ENCODE measurements at regions not wholly inside any gene's neighbourhood (a gene's known extent, or its start where the extent isn't known, plus 50 kb on each side); places are given as distances from the start of the nearest gene placed in this dataset.

GRCh38 chr20:22719167-22719591 is 134.8 kb upstream of the FOXA2 start:
- Histone ChIP-seq H3K27ac (ENCODE audit: insufficient read depth, low read depth, low read length) (no peak overlapping the region), H3K9me1 (replicated peaks; ENCODE audit: control insufficient read depth, extremely low read depth, insufficient read depth, low read length) (no peaks in the 10 kb centered on the region), H3K79me2 (ENCODE audit: control insufficient read depth, insufficient read depth, low read length) (no peaks in the 10 kb centered on the region), H3K4me2 (ENCODE audit: insufficient read depth, low read length) (peak overlapping the region; percentile 13), H3K4me1 (ENCODE audit: control insufficient read depth, extremely low read depth, insufficient read depth, low read length) (peaks cover 39% of the 10 kb centered on the region), H3K36me3 (ENCODE audit: control insufficient read depth in 2 of 2, extremely low read depth in 1 of 2, insufficient read depth in 2 of 2, low read length in 2 of 2) (no peaks in the 10 kb centered on the region), H4K20me1 (replicated peaks; ENCODE audit: control insufficient read depth, extremely low read depth, insufficient read depth, low read length) (no peaks in the 10 kb centered on the region), H3K9ac (replicated peaks; ENCODE audit: extremely low read depth, insufficient read depth, low read length) (no peak overlapping the region), H3K4me3 (replicated peaks in 1 of 3; ENCODE audit: insufficient read depth in 1 of 3, low read depth in 1 of 3, low read length in 3 of 3) (no peak overlapping the region), H2AFZ (ENCODE audit: low read depth, low read length) (peak overlapping the region; percentile 39), H3K27me3 (ENCODE audit: control insufficient read depth in 2 of 2, insufficient read depth in 2 of 2, low read length in 2 of 2) (no peaks in the 10 kb centered on the region), H3K9me3 (replicated peaks; ENCODE audit: control insufficient read depth, insufficient read depth, low read length) (no peaks in the 10 kb centered on the region)
- no peak for FAIRE-seq
- ChIA-PET POLR2A (no interaction called here), CTCF (interaction anchor here (1.1 to 3.6 kb wide), 9 partner anchors 14 to 621 kb away, joined by 3 to 51 read pairs (median 9); no protein-coding TSS in a partner anchor)
- TF ChIP-seq MAX (IDR thresholded peaks at IDR 0.05; ENCODE audit: insufficient read depth, insufficient read length) = no peak
- no peak for TF ChIP-seq MYC (IDR thresholded peaks at IDR 0.05; ENCODE audit: low read depth, low read length)
- no peak for TF ChIP-seq FOS (IDR thresholded peaks at IDR 0.05; ENCODE audit: borderline replicate concordance, insufficient read depth, low read length)
- no peak for TF ChIP-seq EZH2 (IDR thresholded peaks at IDR 0.05; ENCODE audit: borderline replicate concordance, low read depth, low read length, severe bottlenecking)
- no peak for TF ChIP-seq POLR2AphosphoS5 (IDR thresholded peaks at IDR 0.05; ENCODE audit: insufficient read depth, low read depth, low read length)
- no peak for TF ChIP-seq POLR2A (IDR thresholded peaks at IDR 0.05; ENCODE audit: low read depth, low read length)
- TF ChIP-seq GATA2 (IDR thresholded peaks at IDR 0.05; ENCODE audit: insufficient read depth, insufficient read length, low read depth, low read length) = no peak
- no peak for TF ChIP-seq JUN (IDR thresholded peaks at IDR 0.05; ENCODE audit: borderline replicate concordance, insufficient read depth, insufficient read length, low read depth)
- TF ChIP-seq, protein P1, sequence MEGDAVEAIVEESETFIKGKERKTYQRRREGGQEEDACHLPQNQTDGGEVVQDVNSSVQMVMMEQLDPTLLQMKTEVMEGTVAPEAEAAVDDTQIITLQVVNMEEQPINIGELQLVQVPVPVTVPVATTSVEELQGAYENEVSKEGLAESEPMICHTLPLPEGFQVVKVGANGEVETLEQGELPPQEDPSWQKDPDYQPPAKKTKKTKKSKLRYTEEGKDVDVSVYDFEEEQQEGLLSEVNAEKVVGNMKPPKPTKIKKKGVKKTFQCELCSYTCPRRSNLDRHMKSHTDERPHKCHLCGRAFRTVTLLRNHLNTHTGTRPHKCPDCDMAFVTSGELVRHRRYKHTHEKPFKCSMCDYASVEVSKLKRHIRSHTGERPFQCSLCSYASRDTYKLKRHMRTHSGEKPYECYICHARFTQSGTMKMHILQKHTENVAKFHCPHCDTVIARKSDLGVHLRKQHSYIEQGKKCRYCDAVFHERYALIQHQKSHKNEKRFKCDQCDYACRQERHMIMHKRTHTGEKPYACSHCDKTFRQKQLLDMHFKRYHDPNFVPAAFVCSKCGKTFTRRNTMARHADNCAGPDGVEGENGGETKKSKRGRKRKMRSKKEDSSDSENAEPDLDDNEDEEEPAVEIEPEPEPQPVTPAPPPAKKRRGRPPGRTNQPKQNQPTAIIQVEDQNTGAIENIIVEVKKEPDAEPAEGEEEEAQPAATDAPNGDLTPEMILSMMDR (IDR thresholded peaks at IDR 0.05; ENCODE audit: extremely low read depth in 1 of 2, insufficient read depth in 1 of 2, low read depth in 1 of 2, low read length in 2 of 2) = no peak
- DNase-seq (ENCODE audit: low read depth, low spot score) = no peak
- intact Hi-C loops (cut with micrococcal nuclease) = loop anchor here (5.0 kb wide), 1 partner anchor 143 kb away; no protein-coding TSS in a partner anchor
- dilution Hi-C loops (cut with MboI; ENCODE audit: extremely low pct_ligation_motif_present, low sequenced_read_pairs) = no loop called here
- BruUV-seq (replicated peaks) = no TSS peak

All from endothelial cell of umbilical vein (primary cell).